HEK293T (cell line): ENCODE measurements at regions not wholly inside any gene's neighbourhood (a gene's known extent, or its start where the extent isn't known, plus 50 kb on each side); places are given as distances from the start of the nearest gene placed in this dataset.

ENCODE experiments used
- ARNT ChIP-seq: fragments of 450-650 bp; IDR thresholded peaks from 2 replicates; pipeline ENCODE4 v1.6.1; 2017; ENCODE audit warnings: mild to moderate bottlenecking
- BHLHE40 ChIP-seq: fragments of 450-650 bp; IDR thresholded peaks from 2 replicates; pipeline ENCODE4 v1.6.1; 2016; ENCODE audit warnings: mild to moderate bottlenecking, moderate library complexity, borderline replicate concordance
- ELF4 ChIP-seq: fragments of 450-650 bp; IDR thresholded peaks from 2 replicates; pipeline ENCODE4 v1.6.1; 2017; ENCODE audit warnings: antibody characterized with exemption
- FOXA1 ChIP-seq: fragments of 450-650 bp; IDR thresholded peaks from 2 replicates; pipeline ENCODE4 v1.6.1; 2016; ENCODE audit warnings: mild to moderate bottlenecking
- FOXK2 ChIP-seq: fragments of 450-650 bp; IDR thresholded peaks from 2 replicates; pipeline ENCODE4 v1.6.1; 2016; ENCODE audit warnings: mild to moderate bottlenecking
- FOXM1 ChIP-seq: fragments of 450-650 bp; IDR thresholded peaks from 2 replicates; pipeline ENCODE4 v1.6.1; 2017; ENCODE audit warnings: mild to moderate bottlenecking, borderline replicate concordance
- HDGF ChIP-seq: fragments of 450-650 bp; IDR thresholded peaks from 2 replicates; pipeline ENCODE4 v1.6.1; 2017; ENCODE audit warnings: antibody characterized with exemption, borderline replicate concordance
- L3MBTL2 ChIP-seq: fragments of 450-650 bp; conservative IDR thresholded peaks from 2 replicates; pipeline ENCODE4 v1.6.1; 2016; ENCODE audit warnings: mild to moderate bottlenecking
- NFRKB ChIP-seq: fragments of 450-650 bp; IDR thresholded peaks from 2 replicates; pipeline ENCODE4 v1.6.1; 2016; ENCODE audit warnings: mild to moderate bottlenecking, moderate library complexity
- SP1 ChIP-seq: fragments of 450-650 bp; IDR thresholded peaks from 2 replicates; pipeline ENCODE4 v1.6.1; 2017
- SUZ12 ChIP-seq: fragments of 450-650 bp; IDR thresholded peaks from 2 replicates; pipeline ENCODE4 v1.6.1; 2016; ENCODE audit warnings: mild to moderate bottlenecking
- TARDBP ChIP-seq: fragments of 450-650 bp; IDR thresholded peaks from 2 replicates; pipeline ENCODE4 v1.6.1; 2016
- ZNF384 ChIP-seq: fragments of 450-650 bp; IDR thresholded peaks from 2 replicates; pipeline ENCODE4 v1.6.1; 2016
- TF ChIP-seq, protein P1 (sequence below): fragments of 450-650 bp; IDR thresholded peaks from 2 replicates; pipeline ENCODE4 v1.6.1; 2016

DNA sequence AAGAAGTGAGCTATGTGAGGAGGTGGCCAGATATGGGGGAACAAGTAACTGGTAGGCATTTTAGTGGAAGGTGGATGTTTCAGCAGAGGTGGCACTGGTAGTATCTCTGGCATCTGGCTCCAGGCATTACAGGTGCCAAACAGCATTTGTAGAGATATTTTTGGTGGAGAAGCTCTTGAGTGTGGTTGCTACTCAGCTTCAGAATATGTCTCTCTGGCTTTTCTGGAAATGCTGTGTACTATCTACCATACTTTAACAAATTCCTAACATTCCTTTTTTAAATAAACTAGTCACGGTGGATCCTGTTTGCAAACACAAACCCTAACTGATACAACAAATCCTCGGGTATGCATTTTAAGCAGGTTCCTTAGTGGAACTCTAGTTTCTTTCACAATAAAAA, 128.0 kb downstream of the BARX2 start:
- TF ChIP-seq SUZ12 = no peak
- TF ChIP-seq FOXA1 = no peak
- no peak for TF ChIP-seq NFRKB
- no peak for TF ChIP-seq L3MBTL2
- no peak for TF ChIP-seq FOXK2
- no peak for TF ChIP-seq TARDBP
- TF ChIP-seq SP1 = no peak
- no peak for TF ChIP-seq HDGF
- no peak for TF ChIP-seq ELF4
- no peak for TF ChIP-seq ZNF384
- TF ChIP-seq ARNT = no peak
- TF ChIP-seq FOXM1 = no peak
- no peak for TF ChIP-seq BHLHE40
- TF ChIP-seq, protein P1, sequence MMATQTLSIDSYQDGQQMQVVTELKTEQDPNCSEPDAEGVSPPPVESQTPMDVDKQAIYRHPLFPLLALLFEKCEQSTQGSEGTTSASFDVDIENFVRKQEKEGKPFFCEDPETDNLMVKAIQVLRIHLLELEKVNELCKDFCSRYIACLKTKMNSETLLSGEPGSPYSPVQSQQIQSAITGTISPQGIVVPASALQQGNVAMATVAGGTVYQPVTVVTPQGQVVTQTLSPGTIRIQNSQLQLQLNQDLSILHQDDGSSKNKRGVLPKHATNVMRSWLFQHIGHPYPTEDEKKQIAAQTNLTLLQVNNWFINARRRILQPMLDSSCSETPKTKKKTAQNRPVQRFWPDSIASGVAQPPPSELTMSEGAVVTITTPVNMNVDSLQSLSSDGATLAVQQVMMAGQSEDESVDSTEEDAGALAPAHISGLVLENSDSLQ = no peak
